GM13977 (cell line): ENCODE measurements at regions not wholly inside any gene's neighbourhood (a gene's known extent, or its start where the extent isn't known, plus 50 kb on each side); places are given as distances from the start of the nearest gene placed in this dataset.

Source experiments
- DNase-seq: peaks from one replicate; pipeline ENCODE4 v3.0.0; 2012; ENCODE audit warnings: low spot score
- CTCF ChIP-seq: IDR thresholded peaks from 2 replicates; pipeline ENCODE4 v1.5.1; 2012; ENCODE audit warnings: mild to moderate bottlenecking, control low read depth; ENCODE audit not compliant: insufficient read depth; ENCODE audit errors: extremely low read depth, missing control alignments
- in situ Hi-C: fragments of 300-500 bp; cut with MboI; formaldehyde crosslinking; loops from one replicate; pipeline ENCODE4 v1.12.0; 2022; ENCODE audit warnings: low sequenced_read_pairs, low pct_unique_long_range_greater_than_20kb, mixed read lengths, inconsistent platforms; ENCODE audit not compliant: unreplicated experiment

- in situ Hi-C loops, result no loop called here
- no peak for DNase-seq
- no peak for TF ChIP-seq CTCF
Observed at GRCh38 chr5:171586436-171586835, 167.0 kb downstream of the FGF18 start.

- DNase-seq, result no peak
- in situ Hi-C loops, result no loop called here
- TF ChIP-seq CTCF, result no peak
Observed at GRCh38 chr5:171588046-171588445, 168.6 kb downstream of the FGF18 start.

- in situ Hi-C loops, result no loop called here
- DNase-seq, result no peak
- no peak for TF ChIP-seq CTCF
Observed at GRCh38 chr5:171588790-171589189, 169.3 kb downstream of the FGF18 start.

- in situ Hi-C loops, result no loop called here
- no peak for TF ChIP-seq CTCF
Observed at GRCh38 chr5:171589461-171589860, 170.0 kb downstream of the FGF18 start.

GRCh38 chr5:171592076-171592475, 172.6 kb downstream of the FGF18 start:
- TF ChIP-seq CTCF, result no peak
- in situ Hi-C loops, result no loop called here
- no peak for DNase-seq

More at GRCh38 chr5:171589461-171589860, 170.0 kb downstream of the FGF18 start:
- no peak for DNase-seq

GRCh38 chr5:171592736-171593135, 173.3 kb downstream of the FGF18 start:
- no peak for TF ChIP-seq CTCF
- in situ Hi-C loops, result no loop called here
- no peak for DNase-seq

- TF ChIP-seq CTCF, result no peak
- no peak for DNase-seq
- in situ Hi-C loops, result no loop called here
Observed at GRCh38 chr5:171593401-171593800, 174.0 kb downstream of the FGF18 start.
